ENCODE measurements at regions not wholly inside any gene's neighbourhood (a gene's known extent, or its start where the extent isn't known, plus 50 kb on each side); places are given as distances from the start of the nearest gene placed in this dataset.
"Not testable (repeated sequence)": the region's sequence is repeated elsewhere in the genome, so short reads cannot be mapped to it uniquely, and the experiment has no call there.

GRCh38 chr1:80566123-80566522 is 1234.6 kb upstream of the ADGRL2 start:
- no peak for ATAC-seq (ENCODE audit: low read depth)
- POLR2A ChIA-PET, result no interaction called here
- H3K4me3 Mint-ChIP-seq, result no peak overlapping the region

GRCh38 chr1:80565406-80565805 is 1235.3 kb upstream of the ADGRL2 start:
- ChIA-PET POLR2A (no interaction called here), CTCF (no interaction called here)
- no peaks in the 10 kb centered on the region for H3K4me1 Mint-ChIP-seq
- DNase-seq (no peak), ATAC-seq (ENCODE audit: low read depth) (no peak)
- no peak overlapping the region for H3K4me3 Mint-ChIP-seq
- no peak for TF ChIP-seq CTCF (IDR thresholded peaks at IDR 0.05)
- H3K27ac Mint-ChIP-seq, result no peak overlapping the region
- no peaks in the 10 kb centered on the region for H3K36me3 Mint-ChIP-seq (ENCODE audit: low read depth)
- intact Hi-C loops (cut with micrococcal nuclease), result no loop called here
- no peaks in the 10 kb centered on the region for H3K27me3 Mint-ChIP-seq
- peaks cover 2% of the 10 kb centered on the region for H3K9me3 Mint-ChIP-seq

More at GRCh38 chr1:80566123-80566522, 1234.6 kb upstream of the ADGRL2 start:
- no peaks in the 10 kb centered on the region for H3K27me3 Mint-ChIP-seq
- H3K9me3 Mint-ChIP-seq, result peaks cover 2% of the 10 kb centered on the region
- DNase-seq, result no peak
- TF ChIP-seq CTCF (IDR thresholded peaks at IDR 0.05), result no peak
- H3K4me1 Mint-ChIP-seq, result no peaks in the 10 kb centered on the region
- intact Hi-C loops (cut with micrococcal nuclease), result no loop called here
- no peak overlapping the region for H3K27ac Mint-ChIP-seq
- CTCF ChIA-PET, result no interaction called here
- no peaks in the 10 kb centered on the region for H3K36me3 Mint-ChIP-seq (ENCODE audit: low read depth)

GRCh38 chr1:80542231-80542630 is 1258.5 kb upstream of the ADGRL2 start:
- ChIA-PET POLR2A (no interaction called here), CTCF (no interaction called here)
- Mint-ChIP-seq H3K9me3 (no peaks in the 10 kb centered on the region), H3K27me3 (no peaks in the 10 kb centered on the region), H3K36me3 (ENCODE audit: low read depth) (no peaks in the 10 kb centered on the region), H3K4me1 (no peaks in the 10 kb centered on the region), H3K4me3 (no peak overlapping the region), H3K27ac (no peak overlapping the region)
- intact Hi-C loops (cut with micrococcal nuclease), result no loop called here
- no peak for TF ChIP-seq CTCF (IDR thresholded peaks at IDR 0.05)
- DNase-seq (no peak), ATAC-seq (ENCODE audit: low read depth) (no peak)

GRCh38 chr1:80540596-80540995 is 1260.1 kb upstream of the ADGRL2 start:
- ATAC-seq (ENCODE audit: low read depth) (no peak), DNase-seq (no peak)
- H3K9me3 Mint-ChIP-seq, result no peaks in the 10 kb centered on the region
- H3K27me3 Mint-ChIP-seq, result no peaks in the 10 kb centered on the region
- intact Hi-C loops (cut with micrococcal nuclease), result no loop called here
- no peak overlapping the region for H3K4me3 Mint-ChIP-seq
- POLR2A ChIA-PET, result no interaction called here
- no peak overlapping the region for H3K27ac Mint-ChIP-seq
- H3K4me1 Mint-ChIP-seq, result no peaks in the 10 kb centered on the region
- no peaks in the 10 kb centered on the region for H3K36me3 Mint-ChIP-seq (ENCODE audit: low read depth)
- CTCF ChIA-PET, result no interaction called here
- TF ChIP-seq CTCF (IDR thresholded peaks at IDR 0.05), result no peak

GRCh38 chr1:80540149-80540548 is 1260.6 kb upstream of the ADGRL2 start:
- POLR2A ChIA-PET, result no interaction called here
- intact Hi-C loops (cut with micrococcal nuclease), result no loop called here
- CTCF ChIA-PET, result no interaction called here
- Mint-ChIP-seq H3K27me3 (no peaks in the 10 kb centered on the region), H3K27ac (no peak overlapping the region), H3K36me3 (ENCODE audit: low read depth) (no peaks in the 10 kb centered on the region), H3K4me1 (no peaks in the 10 kb centered on the region), H3K9me3 (no peaks in the 10 kb centered on the region), H3K4me3 (no peak overlapping the region)
- DNase-seq (no peak), ATAC-seq (ENCODE audit: low read depth) (no peak)
- no peak for TF ChIP-seq CTCF (IDR thresholded peaks at IDR 0.05)

- CTCF ChIA-PET; H3K36me3 Mint-ChIP-seq (ENCODE audit: low read depth); DNase-seq; ATAC-seq (ENCODE audit: low read depth); intact Hi-C loops (cut with micrococcal nuclease); H3K27ac Mint-ChIP-seq; H3K9me3 Mint-ChIP-seq; H3K27me3 Mint-ChIP-seq; H3K4me1 Mint-ChIP-seq; POLR2A ChIA-PET; H3K4me3 Mint-ChIP-seq: not testable (repeated sequence)
Observed at GRCh38 chr1:80539298-80539697, 1261.4 kb upstream of the ADGRL2 start.
